Gastroesophageal sphincter (tissue), 4 donors: ENCODE measurements at regions not wholly inside any gene's neighbourhood (a gene's known extent, or its start where the extent isn't known, plus 50 kb on each side); places are given as distances from the start of the nearest gene placed in this dataset.

Experiments used
- ATAC-seq: fragments of 150-250 bp; one replicate; pipeline ENCODE4 v1.9.1; 2016; ENCODE audit warnings: mild to moderate bottlenecking, moderate library complexity
- H3K27ac ChIP-seq, 4 donors: fragments of 200-600 bp; sonication (generic) in 3 of 4; 1 replicate in 3 of 4; 2 replicates in 1 of 4; pipeline ENCODE4 v1.5.1; 2016 to 2019
- H3K27me3 ChIP-seq: fragments of 200-600 bp; sonication (generic); one replicate; pipeline ENCODE4 v1.5.1; 2019
- H3K36me3 ChIP-seq, 2 donors: fragments of 200-600 bp; sonication (generic); one replicate each; pipeline ENCODE4 v1.5.1; 2019; ENCODE audit warnings: control low read depth in 1 of 2
- H3K4me1 ChIP-seq, 3 donors: fragments of 200-600 bp; sonication (generic); 1 replicate in 2 of 3; 2 replicates in 1 of 3; pipeline ENCODE4 v1.5.1; 2016 to 2019; ENCODE audit warnings: control low read depth in 2 of 3
- H3K4me3 ChIP-seq, 2 donors: fragments of 200-600 bp; sonication (generic); one replicate each; pipeline ENCODE4 v1.5.1; 2019; ENCODE audit warnings: mild to moderate bottlenecking in 1 of 2, moderate library complexity in 1 of 2
- H3K9me3 ChIP-seq, 3 donors: fragments of 200-600 bp; sonication (generic); one replicate each; pipeline ENCODE4 v1.5.1; 2017 to 2019; ENCODE audit warnings: control low read depth in 2 of 3
- EP300 ChIP-seq: sonication (generic); formaldehyde crosslinking; IDR thresholded peaks from one replicate; pipeline ENCODE4 v1.6.1; 2017; ENCODE audit warnings: antibody characterized with exemption, mild to moderate bottlenecking
- POLR2A ChIP-seq, 2 donors: fragments of 450-650 bp; IDR thresholded peaks; one replicate each; pipeline ENCODE4 v1.6.1; 2017; ENCODE audit warnings: antibody characterized with exemption in 2 of 2, mild to moderate bottlenecking in 2 of 2, moderate library complexity in 1 of 2
- POLR2AphosphoS5 ChIP-seq: sonication (generic); formaldehyde crosslinking; IDR thresholded peaks from one replicate; pipeline ENCODE4 v1.6.1; 2017; ENCODE audit warnings: antibody characterized with exemption
- WGBS, 2 donors: methylation state at CpG; one replicate each; pipeline ENCODE4 v1.1.5; 2018; ENCODE audit warnings: low coverage in 1 of 2; 5-methylcytosine and 5-hydroxymethylcytosine counted together
- TF ChIP-seq, protein P1 (sequence below), 4 experiments: fragments of 200-600 bp in 2 of 4; fragments of 450-650 bp in 2 of 4; sonication (generic) in 1 of 4; IDR thresholded peaks; one replicate each; pipeline ENCODE4 v1.5.1; 2017 to 2019; ENCODE audit warnings: antibody characterized with exemption in 4 of 4, mild to moderate bottlenecking in 2 of 4, moderate library complexity in 2 of 4

- Histone ChIP-seq H3K27me3 (no peaks in the 10 kb centered on the region), H3K4me3 (no peak overlapping the region), H3K9me3 (no peaks in the 10 kb centered on the region), H3K36me3 (no peaks in the 10 kb centered on the region), H3K4me1 (no peaks in the 10 kb centered on the region), H3K27ac (no peak overlapping the region)
- no peak for TF ChIP-seq POLR2A (IDR thresholded peaks at IDR 0.05)
- no peak for TF ChIP-seq EP300
- TF ChIP-seq POLR2AphosphoS5, result no peak
- TF ChIP-seq, protein P1, sequence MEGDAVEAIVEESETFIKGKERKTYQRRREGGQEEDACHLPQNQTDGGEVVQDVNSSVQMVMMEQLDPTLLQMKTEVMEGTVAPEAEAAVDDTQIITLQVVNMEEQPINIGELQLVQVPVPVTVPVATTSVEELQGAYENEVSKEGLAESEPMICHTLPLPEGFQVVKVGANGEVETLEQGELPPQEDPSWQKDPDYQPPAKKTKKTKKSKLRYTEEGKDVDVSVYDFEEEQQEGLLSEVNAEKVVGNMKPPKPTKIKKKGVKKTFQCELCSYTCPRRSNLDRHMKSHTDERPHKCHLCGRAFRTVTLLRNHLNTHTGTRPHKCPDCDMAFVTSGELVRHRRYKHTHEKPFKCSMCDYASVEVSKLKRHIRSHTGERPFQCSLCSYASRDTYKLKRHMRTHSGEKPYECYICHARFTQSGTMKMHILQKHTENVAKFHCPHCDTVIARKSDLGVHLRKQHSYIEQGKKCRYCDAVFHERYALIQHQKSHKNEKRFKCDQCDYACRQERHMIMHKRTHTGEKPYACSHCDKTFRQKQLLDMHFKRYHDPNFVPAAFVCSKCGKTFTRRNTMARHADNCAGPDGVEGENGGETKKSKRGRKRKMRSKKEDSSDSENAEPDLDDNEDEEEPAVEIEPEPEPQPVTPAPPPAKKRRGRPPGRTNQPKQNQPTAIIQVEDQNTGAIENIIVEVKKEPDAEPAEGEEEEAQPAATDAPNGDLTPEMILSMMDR (IDR thresholded peaks at IDR 0.05), result no peak
- ATAC-seq, result no peak
Observed at GRCh38 chr2:181178130-181178529, 197.7 kb downstream of the UBE2E3 start.

- no peaks in the 10 kb centered on the region for H3K9me3 ChIP-seq
- TF ChIP-seq, protein P1 (IDR thresholded peaks at IDR 0.05), result no peak
- no peaks in the 10 kb centered on the region for H3K36me3 ChIP-seq
- no peak for ATAC-seq
- H3K4me1 ChIP-seq, result no peaks in the 10 kb centered on the region
- no peak overlapping the region for H3K27ac ChIP-seq
- H3K4me3 ChIP-seq, result no peak overlapping the region
- WGBS, 2 donors, result 66 to 100% methylated on average over 1 to 2 of the region's 2 CpGs
- H3K27me3 ChIP-seq, result no peaks in the 10 kb centered on the region
Observed at GRCh38 chr2:181178823-181179412, 198.5 kb downstream of the UBE2E3 start.

DNA sequence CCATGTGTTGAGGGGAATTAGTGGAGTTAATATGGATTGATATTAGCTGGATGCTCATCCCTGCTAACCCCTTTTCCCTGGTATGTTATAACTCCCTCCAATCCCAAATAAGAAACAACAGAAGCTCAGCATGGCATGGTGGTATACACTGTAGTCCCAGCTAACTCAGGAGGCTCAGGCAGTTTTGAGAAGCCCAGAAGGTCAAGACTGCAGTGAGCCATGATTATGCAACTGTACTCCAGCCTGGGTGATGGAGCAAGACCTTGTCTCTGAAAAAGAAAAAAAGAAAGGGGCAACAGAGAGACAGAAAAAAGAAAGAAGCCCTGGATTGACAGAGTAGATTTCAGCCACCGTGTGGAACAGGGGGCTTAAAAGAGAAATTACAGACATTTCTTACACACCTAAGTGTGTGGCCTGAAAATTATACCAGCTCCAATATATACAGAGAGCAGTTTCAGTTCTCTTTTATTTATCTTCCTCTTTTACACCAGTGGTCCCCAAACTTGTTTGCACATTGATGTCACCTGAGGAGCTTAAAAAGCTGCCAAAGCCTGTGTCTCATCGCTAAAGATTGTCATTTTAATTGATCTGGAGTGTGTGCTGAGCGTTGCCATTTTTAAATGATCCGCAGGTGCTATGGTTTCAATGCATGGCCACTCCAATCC is 203.6 kb downstream of the UBE2E3 start:
- Histone ChIP-seq H3K27me3 (no peaks in the 10 kb centered on the region), H3K4me1 (no peaks in the 10 kb centered on the region), H3K9me3 (no peaks in the 10 kb centered on the region), H3K4me3 (no peak overlapping the region), H3K27ac (no peak overlapping the region), H3K36me3 (no peaks in the 10 kb centered on the region)
- no peak for ATAC-seq
- TF ChIP-seq POLR2AphosphoS5 (no peak), EP300 (no peak), POLR2A (IDR thresholded peaks at IDR 0.05) (no peak)
- TF ChIP-seq, protein P1 (IDR thresholded peaks at IDR 0.05), result no peak
- WGBS, 2 donors, result 70 to 82% methylated on average over 1 to 3 of the region's 4 CpGs

- 81 to 86% methylated on average over 4 to 6 of the region's 6 CpGs for WGBS, 2 donors
- H3K4me3 ChIP-seq, result no peak overlapping the region
- ATAC-seq, result no peak
- H3K9me3 ChIP-seq, result no peaks in the 10 kb centered on the region
- H3K27me3 ChIP-seq, result no peaks in the 10 kb centered on the region
- TF ChIP-seq EP300 (no peak), POLR2AphosphoS5 (no peak), POLR2A (IDR thresholded peaks at IDR 0.05) (no peak)
- TF ChIP-seq, protein P1 (IDR thresholded peaks at IDR 0.05), result no peak
- H3K36me3 ChIP-seq, result no peaks in the 10 kb centered on the region
- H3K27ac ChIP-seq, result no peak overlapping the region
- no peaks in the 10 kb centered on the region for H3K4me1 ChIP-seq
Observed at GRCh38 chr2:181185421-181185820, 205.0 kb downstream of the UBE2E3 start.

- TF ChIP-seq, protein P1 (IDR thresholded peaks at IDR 0.05), result no peak
- no peak for TF ChIP-seq POLR2AphosphoS5
- no peaks in the 10 kb centered on the region for H3K4me1 ChIP-seq
- no peaks in the 10 kb centered on the region for H3K9me3 ChIP-seq
- H3K4me3 ChIP-seq, result no peak overlapping the region
- 87 to 91% methylated on average over 4 of the region's 4 CpGs for WGBS, 2 donors
- no peak overlapping the region for H3K27ac ChIP-seq
- H3K27me3 ChIP-seq, result no peaks in the 10 kb centered on the region
- no peak for ATAC-seq
- H3K36me3 ChIP-seq, result no peaks in the 10 kb centered on the region
Observed at GRCh38 chr2:181185948-181186347, 205.5 kb downstream of the UBE2E3 start.
